Coronary artery (tissue), 2 donors: ENCODE measurements at regions not wholly inside any gene's neighbourhood (a gene's known extent, or its start where the extent isn't known, plus 50 kb on each side); places are given as distances from the start of the nearest gene placed in this dataset.

Experiments
- DNase-seq: peaks from one replicate; pipeline ENCODE4 v3.0.0-alpha.2; 2017; ENCODE audit warnings: low spot score
- H3K27ac ChIP-seq, 2 donors: fragments of 200-600 bp; sonication (generic); one replicate each; pipeline ENCODE4 v1.5.1; 2016 to 2019
- H3K4me3 ChIP-seq: fragments of 200-600 bp; sonication (generic); 2 replicates; pipeline ENCODE4 v1.5.1; 2016; ENCODE audit warnings: mild to moderate bottlenecking, moderate library complexity
- TF ChIP-seq, protein P1 (sequence below): fragments of 200-600 bp; sonication (generic); IDR thresholded peaks from one replicate; pipeline ENCODE4 v1.5.1; 2019; ENCODE audit warnings: antibody characterized with exemption

DNA sequence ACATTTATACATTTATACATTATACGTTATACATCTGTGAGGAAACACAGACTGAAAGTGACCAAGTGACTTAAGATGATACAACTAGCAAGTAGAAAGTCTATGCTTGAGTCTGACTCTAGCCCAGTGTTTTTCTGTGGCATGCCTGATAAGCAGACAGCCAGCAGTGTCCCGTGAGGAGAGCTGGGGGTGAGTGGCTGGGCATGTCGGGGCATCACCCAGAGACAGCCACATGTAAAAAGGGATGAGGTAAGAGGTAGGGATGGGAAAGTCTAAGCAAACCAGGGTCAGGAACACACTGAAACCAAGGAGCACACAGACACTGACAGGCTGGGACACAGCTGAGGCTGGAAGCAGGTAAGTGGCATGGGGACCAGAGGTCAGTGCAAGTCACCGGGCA is 333.2 kb downstream of the FOXO1 start:
- TF ChIP-seq, protein P1, sequence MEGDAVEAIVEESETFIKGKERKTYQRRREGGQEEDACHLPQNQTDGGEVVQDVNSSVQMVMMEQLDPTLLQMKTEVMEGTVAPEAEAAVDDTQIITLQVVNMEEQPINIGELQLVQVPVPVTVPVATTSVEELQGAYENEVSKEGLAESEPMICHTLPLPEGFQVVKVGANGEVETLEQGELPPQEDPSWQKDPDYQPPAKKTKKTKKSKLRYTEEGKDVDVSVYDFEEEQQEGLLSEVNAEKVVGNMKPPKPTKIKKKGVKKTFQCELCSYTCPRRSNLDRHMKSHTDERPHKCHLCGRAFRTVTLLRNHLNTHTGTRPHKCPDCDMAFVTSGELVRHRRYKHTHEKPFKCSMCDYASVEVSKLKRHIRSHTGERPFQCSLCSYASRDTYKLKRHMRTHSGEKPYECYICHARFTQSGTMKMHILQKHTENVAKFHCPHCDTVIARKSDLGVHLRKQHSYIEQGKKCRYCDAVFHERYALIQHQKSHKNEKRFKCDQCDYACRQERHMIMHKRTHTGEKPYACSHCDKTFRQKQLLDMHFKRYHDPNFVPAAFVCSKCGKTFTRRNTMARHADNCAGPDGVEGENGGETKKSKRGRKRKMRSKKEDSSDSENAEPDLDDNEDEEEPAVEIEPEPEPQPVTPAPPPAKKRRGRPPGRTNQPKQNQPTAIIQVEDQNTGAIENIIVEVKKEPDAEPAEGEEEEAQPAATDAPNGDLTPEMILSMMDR = no peak
- no peak for DNase-seq
- Histone ChIP-seq H3K27ac (no peak overlapping the region), H3K4me3 (no peak overlapping the region)

DNA sequence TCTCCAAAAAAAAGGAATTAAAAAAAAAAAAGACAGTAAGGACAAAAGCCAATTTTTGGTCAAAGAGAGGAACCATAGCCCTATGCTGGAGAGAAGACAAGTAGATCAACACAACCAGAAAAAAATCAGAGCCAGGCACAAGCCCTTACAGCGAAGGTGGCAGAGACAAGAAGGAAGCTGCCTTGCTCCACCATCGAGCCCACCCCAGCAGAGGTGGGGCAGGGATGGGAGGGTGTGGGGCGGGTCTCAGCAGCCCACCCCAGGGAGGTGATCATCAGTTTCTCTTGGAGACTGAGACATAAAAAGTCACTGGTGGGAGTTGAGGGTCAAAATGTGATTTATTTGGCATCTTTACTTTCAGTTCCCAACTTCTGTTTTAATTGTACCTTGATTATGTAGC is 332.4 kb downstream of the FOXO1 start:
- TF ChIP-seq, protein P1 = no peak
- H3K4me3 ChIP-seq = no peak overlapping the region
- DNase-seq = no peak
- H3K27ac ChIP-seq = no peak overlapping the region

GRCh38 chr13:40334616-40335015 is 331.8 kb downstream of the FOXO1 start:
- no peak overlapping the region for H3K27ac ChIP-seq
- H3K4me3 ChIP-seq = no peak overlapping the region
- no peak for DNase-seq
- TF ChIP-seq, protein P1 = no peak

DNA sequence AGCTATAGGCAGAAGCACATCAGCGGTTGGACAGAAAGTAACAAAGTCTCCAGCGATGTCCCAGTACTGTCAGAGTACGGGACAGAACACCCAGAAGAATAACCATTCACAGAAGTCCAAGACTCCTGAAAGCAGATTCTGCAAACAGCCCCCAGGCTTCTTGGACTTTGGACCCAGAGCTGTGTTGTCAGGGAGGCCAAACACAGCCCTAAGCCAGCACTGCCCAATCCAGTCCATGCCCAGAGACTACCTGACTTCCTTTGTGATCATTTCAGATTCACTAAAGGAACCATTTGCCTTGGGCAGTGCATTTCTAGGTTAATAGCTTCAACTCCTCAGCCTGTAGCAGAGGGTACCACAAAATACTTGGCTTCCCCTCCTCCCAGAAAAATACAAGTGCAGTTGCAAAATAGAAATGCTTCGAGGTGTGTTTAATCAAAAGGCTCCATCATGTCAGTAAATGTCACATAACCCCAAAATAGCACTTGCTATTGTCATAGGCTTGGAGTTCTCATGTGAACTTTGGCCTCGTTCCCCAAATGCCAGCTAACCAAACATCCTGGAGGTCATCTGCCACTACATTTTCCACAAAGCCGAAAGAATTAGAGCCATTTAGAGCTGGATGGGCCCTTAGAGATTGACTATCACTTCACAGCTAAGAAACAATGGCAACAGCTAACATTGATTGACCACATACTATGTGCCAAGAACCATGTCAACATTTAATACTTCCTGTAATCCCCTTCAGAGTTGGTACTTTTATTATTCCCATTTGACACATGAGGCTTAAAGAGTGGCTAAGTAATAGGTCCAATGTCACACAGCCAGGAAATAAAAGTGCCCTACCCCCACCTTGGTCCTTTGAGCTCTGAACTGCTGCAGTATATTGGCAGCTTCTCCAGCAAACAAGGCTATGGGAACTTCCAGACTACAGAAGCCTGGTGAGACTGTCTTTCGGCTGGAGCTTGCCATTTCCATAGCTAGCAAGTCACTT is 329.9 kb downstream of the FOXO1 start:
- peak overlapping the region in 1 of 2 donors; percentile 17 for H3K27ac ChIP-seq

GRCh38 chr13:40337651-40338050 is 328.8 kb downstream of the FOXO1 start:
- DNase-seq = no peak
- H3K4me3 ChIP-seq = no peak overlapping the region
- H3K27ac ChIP-seq = no peak overlapping the region

More for the DNA sequence above, 329.9 kb downstream of the FOXO1 start:
- H3K4me3 ChIP-seq = no peak overlapping the region
- TF ChIP-seq, protein P1 = no peak
- DNase-seq = no peak

DNA sequence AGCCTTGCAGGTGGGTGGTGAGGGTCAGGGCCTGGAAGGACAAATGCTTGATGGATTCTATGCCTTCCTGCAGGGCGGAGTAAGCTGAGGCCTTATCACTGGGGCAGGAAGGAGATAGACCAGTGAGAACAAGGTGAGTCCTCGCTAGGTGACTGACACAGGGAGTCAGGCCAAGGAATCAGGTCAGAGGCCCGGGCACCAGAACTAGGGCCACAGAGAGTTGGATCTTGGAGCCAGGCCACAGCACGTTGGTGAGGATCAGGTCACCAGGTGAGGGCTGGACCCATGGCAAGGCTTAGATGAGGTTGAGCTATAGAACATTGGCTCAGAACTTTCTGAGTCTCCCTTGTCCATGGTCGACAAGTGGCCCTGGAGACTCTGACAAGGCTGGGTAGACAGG is 328.2 kb downstream of the FOXO1 start:
- TF ChIP-seq, protein P1 = no peak
- DNase-seq = no peak
- H3K4me3 ChIP-seq = no peak overlapping the region
- no peak overlapping the region for H3K27ac ChIP-seq

More at GRCh38 chr13:40337651-40338050, 328.8 kb downstream of the FOXO1 start:
- TF ChIP-seq, protein P1 = no peak
